ENCODE measurements at regions not wholly inside any gene's neighbourhood (a gene's known extent, or its start where the extent isn't known, plus 50 kb on each side); places are given as distances from the start of the nearest gene placed in this dataset.
A peak's percentile ranks its signal among the peaks of the same experiment; 100 is the strongest.

- Histone ChIP-seq H3K27ac (no peak overlapping the region), H3K9me3 (replicated peaks) (no peaks in the 10 kb centered on the region), H3K36me3 (no peaks in the 10 kb centered on the region), H3K27me3 (replicated peaks) (no peaks in the 10 kb centered on the region), H3K4me3 (no peak overlapping the region), H3K4me1 (replicated peaks) (no peaks in the 10 kb centered on the region)
- DNase-seq (ENCODE audit: low read depth in 1 of 2, low spot score in 2 of 2) = no peak
Observed at GRCh38 chr1:98429965-98430443, 231.5 kb upstream of the SNX7 start.

- H3K9me3 ChIP-seq (replicated peaks) = no peaks in the 10 kb centered on the region
- H3K27ac ChIP-seq = no peak overlapping the region
- H3K36me3 ChIP-seq = no peaks in the 10 kb centered on the region
- H3K4me3 ChIP-seq = no peak overlapping the region
- no peak for DNase-seq (ENCODE audit: low read depth in 1 of 2, low spot score in 2 of 2)
- no peaks in the 10 kb centered on the region for H3K27me3 ChIP-seq (replicated peaks)
- no peaks in the 10 kb centered on the region for H3K4me1 ChIP-seq (replicated peaks)
Observed at GRCh38 chr1:98428864-98429263, 232.7 kb upstream of the SNX7 start.

DNA sequence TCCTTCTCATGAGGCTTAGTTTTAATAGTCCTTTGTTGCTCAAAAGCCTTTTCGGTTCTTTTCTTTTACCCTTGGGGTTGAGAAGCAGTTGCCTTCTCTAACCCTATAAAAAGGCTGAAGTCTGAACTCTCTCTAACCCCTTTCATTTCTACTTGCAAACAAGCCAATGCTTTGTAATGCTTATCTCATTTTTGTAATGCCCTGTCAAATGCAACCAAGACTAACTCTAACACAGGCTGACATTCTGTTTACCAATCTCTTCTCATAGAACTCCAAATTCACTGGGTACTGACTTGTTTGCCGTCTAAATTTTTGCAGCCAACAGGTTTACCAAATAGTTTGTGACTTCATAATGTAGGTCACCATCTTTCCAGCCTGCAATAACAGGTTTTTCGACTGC, 233.9 kb upstream of the SNX7 start:
- Histone ChIP-seq H3K4me3 (no peak overlapping the region), H3K4me1 (replicated peaks) (no peaks in the 10 kb centered on the region), H3K27ac (no peak overlapping the region), H3K27me3 (replicated peaks) (no peaks in the 10 kb centered on the region), H3K36me3 (no peaks in the 10 kb centered on the region), H3K9me3 (replicated peaks) (no peaks in the 10 kb centered on the region)
- DNase-seq (ENCODE audit: low read depth in 1 of 2, low spot score in 2 of 2) = no peak

- Histone ChIP-seq H3K27ac (no peak overlapping the region), H3K4me3 (no peak overlapping the region), H3K4me1 (replicated peaks) (no peaks in the 10 kb centered on the region), H3K9me3 (replicated peaks) (no peaks in the 10 kb centered on the region), H3K27me3 (replicated peaks) (no peaks in the 10 kb centered on the region), H3K36me3 (no peaks in the 10 kb centered on the region)
- no peak for DNase-seq (ENCODE audit: low read depth in 1 of 2, low spot score in 2 of 2)
Observed at GRCh38 chr1:98426092-98426491, 235.4 kb upstream of the SNX7 start.

- Histone ChIP-seq H3K4me1 (replicated peaks) (0 out of 2 replicates have a peak, but pooled peaks cover 4% of the 10 kb centered on the region), H3K4me3 (no peak overlapping the region), H3K36me3 (no peaks in the 10 kb centered on the region), H3K27me3 (replicated peaks) (no peaks in the 10 kb centered on the region), H3K27ac (no peak overlapping the region), H3K9me3 (replicated peaks) (no peaks in the 10 kb centered on the region)
- no peak for DNase-seq (ENCODE audit: low read depth in 1 of 2, low spot score in 2 of 2)
Observed at GRCh38 chr1:98422816-98423215, 238.7 kb upstream of the SNX7 start.

GRCh38 chr1:98421085-98421435, 240.5 kb upstream of the SNX7 start:
- H3K36me3 ChIP-seq = no peaks in the 10 kb centered on the region
- H3K4me1 ChIP-seq (replicated peaks) = 0 out of 2 replicates have a peak, but pooled peaks cover 4% of the 10 kb centered on the region
- no peak overlapping the region for H3K27ac ChIP-seq
- no peaks in the 10 kb centered on the region for H3K9me3 ChIP-seq (replicated peaks)
- no peak for DNase-seq (ENCODE audit: low read depth in 1 of 2, low spot score in 2 of 2)
- no peak overlapping the region for H3K4me3 ChIP-seq
- H3K27me3 ChIP-seq (replicated peaks) = no peaks in the 10 kb centered on the region

DNA sequence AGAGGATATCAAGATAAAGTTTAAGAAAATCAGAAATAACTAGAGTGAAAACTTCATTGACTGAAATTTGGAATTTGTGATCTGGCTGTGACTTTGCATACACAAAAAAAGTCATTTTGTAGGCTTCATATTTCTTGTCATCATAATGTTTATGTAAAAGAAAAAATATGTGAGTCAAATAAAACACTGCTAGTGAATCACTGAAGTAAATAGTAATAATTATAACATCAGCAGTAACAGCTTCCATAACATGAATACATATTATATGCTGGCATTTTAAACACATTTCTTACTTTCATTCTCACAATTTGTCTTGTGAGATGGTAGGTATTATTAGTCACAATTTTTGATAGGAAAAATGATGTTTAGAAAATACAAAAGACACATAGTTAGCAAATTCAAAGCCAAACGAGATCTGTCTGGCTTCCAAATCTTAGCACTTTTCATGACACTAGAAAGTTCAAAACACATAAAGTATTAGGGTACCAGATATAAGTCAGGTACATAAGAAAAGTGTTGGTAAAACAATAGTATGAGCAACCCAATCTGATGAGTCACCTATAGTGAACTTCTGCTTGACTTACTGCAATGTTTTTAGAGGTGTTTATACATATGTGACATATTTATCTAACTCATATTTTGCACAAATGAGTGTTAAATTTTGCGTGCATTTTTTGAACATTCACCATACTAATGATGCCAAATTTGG, 241.0 kb upstream of the SNX7 start:
- Histone ChIP-seq H3K27me3 (replicated peaks) (no peaks in the 10 kb centered on the region), H3K4me3 (no peak overlapping the region), H3K36me3 (no peaks in the 10 kb centered on the region), H3K27ac (no peak overlapping the region), H3K9me3 (replicated peaks) (no peaks in the 10 kb centered on the region), H3K4me1 (replicated peaks) (0 out of 2 replicates have a peak, but pooled peaks cover 4% of the 10 kb centered on the region)
- DNase-seq (ENCODE audit: low read depth in 1 of 2, low spot score in 2 of 2) = no peak

GRCh38 chr1:98417820-98418219, 243.7 kb upstream of the SNX7 start:
- Histone ChIP-seq H3K4me1 (replicated peaks) (0 out of 2 replicates have a peak, but pooled peaks cover 4% of the 10 kb centered on the region), H3K36me3 (no peaks in the 10 kb centered on the region), H3K27ac (no peak overlapping the region), H3K9me3 (replicated peaks) (no peaks in the 10 kb centered on the region), H3K4me3 (no peak overlapping the region), H3K27me3 (replicated peaks) (no peaks in the 10 kb centered on the region)
- no peak for DNase-seq (ENCODE audit: low read depth in 1 of 2, low spot score in 2 of 2)

GRCh38 chr1:98410082-98410481, 251.4 kb upstream of the SNX7 start:
- H3K36me3 ChIP-seq = no peaks in the 10 kb centered on the region
- no peak for DNase-seq (ENCODE audit: low read depth in 1 of 2, low spot score in 2 of 2)
- H3K9me3 ChIP-seq (replicated peaks) = no peaks in the 10 kb centered on the region
- no peak overlapping the region for H3K4me3 ChIP-seq
- 0 out of 2 replicates have a peak, but pooled peaks cover 3% of the 10 kb centered on the region for H3K4me1 ChIP-seq (replicated peaks)
- no peaks in the 10 kb centered on the region for H3K27me3 ChIP-seq (replicated peaks)
- no peak overlapping the region for H3K27ac ChIP-seq

DNA sequence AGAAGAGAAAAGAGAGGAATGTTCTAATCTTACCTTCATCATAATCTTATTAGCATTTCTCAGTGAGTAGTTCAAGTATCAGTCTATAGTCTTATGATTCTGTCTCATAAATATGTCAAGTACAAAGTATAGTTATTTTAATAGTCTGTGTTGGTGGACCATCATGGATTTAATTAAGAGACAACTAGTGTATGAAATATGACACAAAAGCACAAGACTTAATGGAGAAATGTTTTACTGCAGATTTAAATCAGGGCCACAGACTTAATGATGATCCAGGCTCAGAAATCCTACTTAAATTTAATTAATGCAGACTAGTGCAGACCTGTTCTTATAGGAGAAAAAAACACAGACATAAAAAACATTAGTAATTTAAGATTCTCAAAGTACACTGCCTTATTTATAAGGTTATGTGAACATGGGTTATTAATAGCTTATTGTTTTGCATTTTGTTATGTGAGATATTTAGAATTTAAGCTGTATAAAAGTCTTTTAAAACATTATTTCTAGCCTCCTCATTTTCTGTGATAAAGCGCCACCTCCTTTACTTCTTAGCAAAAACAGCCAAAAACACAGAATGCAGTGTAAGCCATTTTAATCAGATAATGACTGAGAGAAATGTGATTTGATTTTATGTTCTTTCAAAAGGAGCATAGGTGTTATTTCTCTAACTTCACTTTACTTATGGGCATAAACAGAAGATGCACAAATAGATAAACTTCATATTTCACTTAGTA, 255.0 kb upstream of the SNX7 start:
- H3K36me3 ChIP-seq = no peaks in the 10 kb centered on the region
- H3K9me3 ChIP-seq (replicated peaks) = no peaks in the 10 kb centered on the region
- no peak overlapping the region for H3K27ac ChIP-seq
- H3K27me3 ChIP-seq (replicated peaks) = no peaks in the 10 kb centered on the region
- no peak for DNase-seq (ENCODE audit: low read depth in 1 of 2, low spot score in 2 of 2)
- H3K4me1 ChIP-seq (replicated peaks) = 0 out of 2 replicates have a peak, but pooled peaks cover 3% of the 10 kb centered on the region
- H3K4me3 ChIP-seq = no peak overlapping the region

GRCh38 chr1:98405581-98406074, 255.9 kb upstream of the SNX7 start:
- H3K27me3 ChIP-seq (replicated peaks) = no peaks in the 10 kb centered on the region
- H3K27ac ChIP-seq = no peak overlapping the region; the same call in 1 of the 2 replicates
- H3K9me3 ChIP-seq (replicated peaks) = no peaks in the 10 kb centered on the region
- H3K36me3 ChIP-seq = no peaks in the 10 kb centered on the region
- 0 out of 2 replicates have a peak, but pooled peaks cover 3% of the 10 kb centered on the region for H3K4me1 ChIP-seq (replicated peaks)
- H3K4me3 ChIP-seq = no peak overlapping the region
- DNase-seq (ENCODE audit: low read depth in 1 of 2, low spot score in 2 of 2) = peak in 1 of 2 experiments; percentile 27

DNA sequence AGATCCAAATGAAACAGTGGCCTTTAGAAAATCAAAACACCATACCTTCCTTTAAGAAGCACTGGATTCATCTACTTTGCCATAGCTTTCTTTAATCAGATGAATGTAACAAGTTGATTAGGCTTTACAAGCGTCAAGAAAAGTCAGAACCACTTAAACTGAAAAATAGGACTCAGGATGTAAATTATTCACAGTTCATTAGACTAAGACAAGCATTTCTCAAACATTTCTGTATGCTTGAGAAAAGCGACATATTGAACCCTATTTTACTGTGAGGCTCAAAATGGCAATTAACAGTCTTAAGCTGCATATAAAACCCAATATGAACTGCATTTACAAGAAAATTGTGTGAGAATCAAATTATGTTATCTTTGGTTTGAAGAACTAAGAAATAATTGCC, 256.7 kb upstream of the SNX7 start:
- H3K27ac ChIP-seq = no peak overlapping the region
- H3K36me3 ChIP-seq = no peaks in the 10 kb centered on the region
- H3K4me1 ChIP-seq (replicated peaks) = 0 out of 2 replicates have a peak, but pooled peaks cover 3% of the 10 kb centered on the region
- no peak for DNase-seq (ENCODE audit: low read depth in 1 of 2, low spot score in 2 of 2)
- no peaks in the 10 kb centered on the region for H3K9me3 ChIP-seq (replicated peaks)
- no peak overlapping the region for H3K4me3 ChIP-seq
- no peaks in the 10 kb centered on the region for H3K27me3 ChIP-seq (replicated peaks)

- H3K4me1 ChIP-seq (replicated peaks) = 0 out of 2 replicates have a peak, but pooled peaks cover 3% of the 10 kb centered on the region
- no peaks in the 10 kb centered on the region for H3K27me3 ChIP-seq (replicated peaks)
- no peak for DNase-seq (ENCODE audit: low read depth in 1 of 2, low spot score in 2 of 2)
- no peaks in the 10 kb centered on the region for H3K9me3 ChIP-seq (replicated peaks)
- no peak overlapping the region for H3K4me3 ChIP-seq
- H3K36me3 ChIP-seq = no peaks in the 10 kb centered on the region
- H3K27ac ChIP-seq = no peak overlapping the region
Observed at GRCh38 chr1:98403963-98404480, 257.5 kb upstream of the SNX7 start.

DNA sequence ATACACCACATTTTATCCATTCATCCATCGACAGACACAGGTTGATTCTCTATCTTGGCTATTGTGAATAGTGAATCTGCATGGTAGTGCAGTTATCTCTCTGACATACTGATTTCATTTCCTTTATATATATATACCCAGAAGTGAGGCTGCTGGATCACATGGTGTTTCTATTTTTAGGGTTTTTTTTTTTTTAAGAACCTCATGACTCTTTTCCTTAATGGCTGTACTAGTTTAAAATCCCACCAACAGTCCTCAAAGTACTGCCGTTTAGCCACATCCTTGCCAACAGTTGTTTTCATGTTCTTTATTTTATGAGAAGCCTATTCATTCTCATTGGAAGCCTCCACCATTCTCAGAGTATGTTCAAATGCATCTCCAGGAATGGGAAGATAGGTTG, 258.7 kb upstream of the SNX7 start:
- Histone ChIP-seq H3K9me3 (replicated peaks) (no peaks in the 10 kb centered on the region), H3K4me3 (no peak overlapping the region), H3K27ac (no peak overlapping the region), H3K27me3 (replicated peaks) (no peaks in the 10 kb centered on the region), H3K36me3 (no peaks in the 10 kb centered on the region), H3K4me1 (replicated peaks) (0 out of 2 replicates have a peak, but pooled peaks cover 3% of the 10 kb centered on the region)
- no peak for DNase-seq (ENCODE audit: low read depth in 1 of 2, low spot score in 2 of 2)
